ENCODE measurements at regions not wholly inside any gene's neighbourhood (a gene's known extent, or its start where the extent isn't known, plus 50 kb on each side); places are given as distances from the start of the nearest gene placed in this dataset.

DNA sequence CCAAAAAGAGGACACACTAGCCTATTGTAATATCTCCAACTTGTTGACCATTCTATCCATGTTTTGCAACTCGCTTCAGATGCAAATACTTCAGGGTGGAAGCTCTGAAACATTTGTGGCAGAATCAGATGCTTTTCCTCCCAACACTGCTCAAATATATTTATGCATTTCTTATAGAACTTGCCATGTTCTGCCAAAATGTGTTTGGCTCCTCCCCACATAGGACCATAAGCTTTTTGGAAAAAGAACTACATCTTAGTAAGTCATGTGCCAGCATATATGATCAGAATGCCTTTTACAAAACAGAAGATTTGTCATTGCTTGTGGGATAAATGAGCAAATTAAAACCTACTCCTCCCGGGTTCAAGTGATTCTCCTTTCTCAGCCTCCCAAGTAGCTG is 484.5 kb downstream of the TNS3 start:
- H2AFZ ChIP-seq (replicated peaks; ENCODE audit: low read length, poor library complexity) = no peak overlapping the region
- no peak overlapping the region for H2AK9ac ChIP-seq (replicated peaks; ENCODE audit: low read depth, low read length, poor library complexity)
- H4K20me1 ChIP-seq (ENCODE audit: insufficient read depth, low read length) = no peaks in the 10 kb centered on the region
- no peak overlapping the region for H2BK20ac ChIP-seq (ENCODE audit: low read depth, low read length)
- H3K9me3 ChIP-seq (ENCODE audit: control insufficient read depth, insufficient read depth, low read length) = no peaks in the 10 kb centered on the region
- ChIA-PET POLR2A (ENCODE audit: unreplicated experiment) (no interaction called here), CTCF (no interaction called here)
- ATAC-seq (ENCODE audit: low read depth) (no peak), DNase-seq (no peak)
- H3K36me3 ChIP-seq (ENCODE audit: control insufficient read depth, insufficient read depth, low read length) = no peaks in the 10 kb centered on the region
- H3K4me2 ChIP-seq (ENCODE audit: low read depth, low read length) = no peak overlapping the region
- TF ChIP-seq FOS (IDR thresholded peaks at IDR 0.05; ENCODE audit: low read depth, low read length) = no peak
- TF ChIP-seq NFE2L2 (IDR thresholded peaks at IDR 0.05; ENCODE audit: low read depth, low read length) = no peak
- no peak for TF ChIP-seq MAFK (IDR thresholded peaks at IDR 0.05; ENCODE audit: low read depth, low read length)
- no peak for TF ChIP-seq BHLHE40 (IDR thresholded peaks at IDR 0.05; ENCODE audit: low read depth, low read length)
- no peak for TF ChIP-seq MAZ (IDR thresholded peaks at IDR 0.05; ENCODE audit: borderline replicate concordance, low read depth, low read length)
- TF ChIP-seq CEBPB (IDR thresholded peaks at IDR 0.05; ENCODE audit: low read depth, low read length) = no peak
- TF ChIP-seq SMC3 (IDR thresholded peaks at IDR 0.05; ENCODE audit: low read depth, low read length) = no peak
- TF ChIP-seq, protein P1, sequence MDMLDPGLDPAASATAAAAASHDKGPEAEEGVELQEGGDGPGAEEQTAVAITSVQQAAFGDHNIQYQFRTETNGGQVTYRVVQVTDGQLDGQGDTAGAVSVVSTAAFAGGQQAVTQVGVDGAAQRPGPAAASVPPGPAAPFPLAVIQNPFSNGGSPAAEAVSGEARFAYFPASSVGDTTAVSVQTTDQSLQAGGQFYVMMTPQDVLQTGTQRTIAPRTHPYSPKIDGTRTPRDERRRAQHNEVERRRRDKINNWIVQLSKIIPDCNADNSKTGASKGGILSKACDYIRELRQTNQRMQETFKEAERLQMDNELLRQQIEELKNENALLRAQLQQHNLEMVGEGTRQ (IDR thresholded peaks at IDR 0.05; ENCODE audit: low read depth, low read length) = no peak
- TF ChIP-seq, protein P2, sequence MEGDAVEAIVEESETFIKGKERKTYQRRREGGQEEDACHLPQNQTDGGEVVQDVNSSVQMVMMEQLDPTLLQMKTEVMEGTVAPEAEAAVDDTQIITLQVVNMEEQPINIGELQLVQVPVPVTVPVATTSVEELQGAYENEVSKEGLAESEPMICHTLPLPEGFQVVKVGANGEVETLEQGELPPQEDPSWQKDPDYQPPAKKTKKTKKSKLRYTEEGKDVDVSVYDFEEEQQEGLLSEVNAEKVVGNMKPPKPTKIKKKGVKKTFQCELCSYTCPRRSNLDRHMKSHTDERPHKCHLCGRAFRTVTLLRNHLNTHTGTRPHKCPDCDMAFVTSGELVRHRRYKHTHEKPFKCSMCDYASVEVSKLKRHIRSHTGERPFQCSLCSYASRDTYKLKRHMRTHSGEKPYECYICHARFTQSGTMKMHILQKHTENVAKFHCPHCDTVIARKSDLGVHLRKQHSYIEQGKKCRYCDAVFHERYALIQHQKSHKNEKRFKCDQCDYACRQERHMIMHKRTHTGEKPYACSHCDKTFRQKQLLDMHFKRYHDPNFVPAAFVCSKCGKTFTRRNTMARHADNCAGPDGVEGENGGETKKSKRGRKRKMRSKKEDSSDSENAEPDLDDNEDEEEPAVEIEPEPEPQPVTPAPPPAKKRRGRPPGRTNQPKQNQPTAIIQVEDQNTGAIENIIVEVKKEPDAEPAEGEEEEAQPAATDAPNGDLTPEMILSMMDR (conservative IDR thresholded peaks at IDR 0.05; ENCODE audit: low read depth, low read length) = no peak
- TF ChIP-seq, protein P3, sequence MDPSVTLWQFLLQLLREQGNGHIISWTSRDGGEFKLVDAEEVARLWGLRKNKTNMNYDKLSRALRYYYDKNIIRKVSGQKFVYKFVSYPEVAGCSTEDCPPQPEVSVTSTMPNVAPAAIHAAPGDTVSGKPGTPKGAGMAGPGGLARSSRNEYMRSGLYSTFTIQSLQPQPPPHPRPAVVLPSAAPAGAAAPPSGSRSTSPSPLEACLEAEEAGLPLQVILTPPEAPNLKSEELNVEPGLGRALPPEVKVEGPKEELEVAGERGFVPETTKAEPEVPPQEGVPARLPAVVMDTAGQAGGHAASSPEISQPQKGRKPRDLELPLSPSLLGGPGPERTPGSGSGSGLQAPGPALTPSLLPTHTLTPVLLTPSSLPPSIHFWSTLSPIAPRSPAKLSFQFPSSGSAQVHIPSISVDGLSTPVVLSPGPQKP (IDR thresholded peaks at IDR 0.05; ENCODE audit: borderline replicate concordance, low read depth, low read length) = no peak
- no peak for TF ChIP-seq RCOR1 (IDR thresholded peaks at IDR 0.05; ENCODE audit: insufficient replicate concordance, low read length)
- no peak for TF ChIP-seq CHD1 (IDR thresholded peaks at IDR 0.05; ENCODE audit: low read depth, low read length)
- no peak for TF ChIP-seq RFX5 (IDR thresholded peaks at IDR 0.05; ENCODE audit: low read depth, low read length)
- H3K27me3 ChIP-seq (ENCODE audit: control insufficient read depth, insufficient read depth, low read length) = no peaks in the 10 kb centered on the region
- H3K4me1 ChIP-seq (ENCODE audit: control insufficient read depth, insufficient read depth, low read length) = peaks cover 6% of the 10 kb centered on the region
- no peak overlapping the region for H3K14ac ChIP-seq (replicated peaks; ENCODE audit: low read depth, low read length)
- no peak overlapping the region for H2BK5ac ChIP-seq (ENCODE audit: low read depth, low read length, poor library complexity, severe bottlenecking)
- no peak overlapping the region for H3K23ac ChIP-seq (ENCODE audit: low read depth, low read length)
- H3K9me1 ChIP-seq (ENCODE audit: insufficient read depth, low read length) = peaks cover 7% of the 10 kb centered on the region
- no peak overlapping the region for H2AK5ac ChIP-seq (ENCODE audit: low read depth, low read length)
- H4K91ac ChIP-seq (ENCODE audit: insufficient read depth, low read depth, low read length) = no peak overlapping the region
- no peak overlapping the region for H3K4me3 ChIP-seq (ENCODE audit: insufficient read depth, low read depth, low read length)
- H3K18ac ChIP-seq (ENCODE audit: low read depth, low read length) = no peak overlapping the region
- no TSS peak for BruUV-seq (replicated peaks)
- H3K79me1 ChIP-seq (ENCODE audit: low read depth in 1 of 2, low read length in 2 of 2) = no peaks in the 10 kb centered on the region
- no peak overlapping the region for H4K5ac ChIP-seq (ENCODE audit: low read depth, low read length)
- no peak overlapping the region for H2BK15ac ChIP-seq (ENCODE audit: low read depth, low read length)
- H2BK120ac ChIP-seq (ENCODE audit: low read depth, low read length) = no peak overlapping the region
- intact Hi-C loops (cut with micrococcal nuclease) (no loop called here), dilution Hi-C loops (cut with HindIII; ENCODE audit: low sequenced_read_pairs, unreplicated experiment) (no loop called here), in situ Hi-C loops (cut with MboI; ENCODE audit: low sequenced_read_pairs) (no loop called here)
- H3K56ac ChIP-seq (ENCODE audit: extremely low read depth, insufficient read depth, low read length) = no peak overlapping the region
- no peak overlapping the region for H3K9ac ChIP-seq (ENCODE audit: low read depth, low read length)
- WGBS, 2 experiments (ENCODE audit: extremely low coverage in 2 of 2, insufficient read length in 1 of 2) = 100% methylated on average over 1 of the region's 2 CpGs; no CpG with 5 or more reads in 1 of the 2 experiments
- no peak overlapping the region for H3K27ac ChIP-seq (ENCODE audit: insufficient read depth, low read length)
- no peak overlapping the region for H4K8ac ChIP-seq (ENCODE audit: low read depth in 2 of 2, low read length in 2 of 2)
- no peak overlapping the region for H3K4ac ChIP-seq (ENCODE audit: low read depth, low read length)

All from IMR-90 (cell line).